Loucy (cell line): ENCODE measurements at regions not wholly inside any gene's neighbourhood (a gene's known extent, or its start where the extent isn't known, plus 50 kb on each side); places are given as distances from the start of the nearest gene placed in this dataset.

Experiments
- H2AFZ ChIP-seq: fragments of 200-600 bp; sonication (generic); 2 replicates; pipeline ENCODE4 v1.6.0; 2016; ENCODE audit warnings: antibody characterized with exemption, mild to moderate bottlenecking, low read length, moderate library complexity
- H3F3A ChIP-seq: fragments of 200-600 bp; 2 replicates; pipeline ENCODE4 v1.6.0; 2016; ENCODE audit warnings: antibody characterized with exemption, low read depth, mild to moderate bottlenecking
- H3K27me3 ChIP-seq: fragments of 200-600 bp; sonication (generic); 2 replicates; pipeline ENCODE4 v1.6.1; 2014; ENCODE audit warnings: low read length, mild to moderate bottlenecking; ENCODE audit not compliant: insufficient read depth, poor library complexity, severe bottlenecking
- H3K36me3 ChIP-seq: fragments of 200-600 bp; sonication (generic); 2 replicates; pipeline ENCODE4 v1.6.1; 2016; ENCODE audit warnings: low read length; ENCODE audit not compliant: insufficient read depth
- H3K4me1 ChIP-seq: fragments of 200-600 bp; sonication (generic); 2 replicates; pipeline ENCODE4 v1.5.1; 2014; ENCODE audit warnings: low read length, mild to moderate bottlenecking; ENCODE audit not compliant: insufficient read depth, poor library complexity, severe bottlenecking
- H3K4me2 ChIP-seq: fragments of 200-600 bp; sonication (generic); 2 replicates; pipeline ENCODE4 v1.6.0; 2014; ENCODE audit warnings: antibody characterized with exemption, low read length, low read depth, mild to moderate bottlenecking; ENCODE audit not compliant: poor library complexity, severe bottlenecking
- H3K4me3 ChIP-seq: fragments of 200-600 bp; sonication (generic); 2 replicates; pipeline ENCODE4 v1.5.1; 2014; ENCODE audit warnings: low read length, mild to moderate bottlenecking, mixed read lengths; ENCODE audit not compliant: poor library complexity, severe bottlenecking
- H3K79me2 ChIP-seq: fragments of 200-600 bp; sonication (generic); 2 replicates; pipeline ENCODE4 v1.6.1; 2014; ENCODE audit warnings: low read length; ENCODE audit not compliant: insufficient read depth
- H3K9ac ChIP-seq: fragments of 200-600 bp; sonication (generic); 2 replicates; pipeline ENCODE4 v1.6.0; 2014; ENCODE audit warnings: mild to moderate bottlenecking, low read depth, low read length, moderate library complexity; ENCODE audit not compliant: poor library complexity, severe bottlenecking
- H3K9me2 ChIP-seq: fragments of 200-600 bp; sonication (generic); replicated peaks from 2 replicates; pipeline ENCODE4 v1.6.1; 2016; ENCODE audit warnings: low read depth, low read length, mixed read lengths
- H3K9me3 ChIP-seq: fragments of 200-600 bp; sonication (generic); 2 replicates; pipeline ENCODE4 v1.6.1; 2014; ENCODE audit warnings: mild to moderate bottlenecking, antibody characterized with exemption, low read length, low read depth; ENCODE audit not compliant: insufficient read depth
- H4K20me1 ChIP-seq: fragments of 200-600 bp; sonication (generic); 2 replicates; pipeline ENCODE4 v1.6.0; 2014; ENCODE audit warnings: antibody characterized with exemption, low read length, mild to moderate bottlenecking; ENCODE audit not compliant: insufficient read depth, poor library complexity, severe bottlenecking
- CTCF ChIP-seq: fragments of 200-600 bp; sonication (generic); conservative IDR thresholded peaks from 2 replicates; pipeline ENCODE4 v1.5.1; 2014; ENCODE audit warnings: mild to moderate bottlenecking, antibody characterized with exemption, low read length
- EZH2phosphoT487 ChIP-seq: fragments of 200-600 bp; IDR thresholded peaks from 2 replicates; pipeline ENCODE4 v1.6.1; 2018; ENCODE audit warnings: antibody characterized with exemption, mild to moderate bottlenecking, moderate library complexity, borderline replicate concordance

GRCh38 chr3:168314166-168314565, 218.4 kb upstream of the GOLIM4 start:
- H3K4me3 ChIP-seq, result no peak overlapping the region
- no peaks in the 10 kb centered on the region for H3K9me2 ChIP-seq
- H3K9ac ChIP-seq, result no peak overlapping the region
- TF ChIP-seq CTCF, result no peak
- no peak for TF ChIP-seq EZH2phosphoT487
- no peaks in the 10 kb centered on the region for H3K27me3 ChIP-seq
- no peaks in the 10 kb centered on the region for H3K36me3 ChIP-seq
- H3K4me1 ChIP-seq, result no peaks in the 10 kb centered on the region
- no peaks in the 10 kb centered on the region for H3F3A ChIP-seq
- no peak overlapping the region for H2AFZ ChIP-seq
- H3K9me3 ChIP-seq, result no peaks in the 10 kb centered on the region
- H3K79me2 ChIP-seq, result no peaks in the 10 kb centered on the region
- no peak overlapping the region for H3K4me2 ChIP-seq
- H4K20me1 ChIP-seq, result no peaks in the 10 kb centered on the region

- Histone ChIP-seq H3K36me3 (no peaks in the 10 kb centered on the region), H3K9me3 (no peaks in the 10 kb centered on the region), H3K27me3 (no peaks in the 10 kb centered on the region), H3F3A (no peaks in the 10 kb centered on the region), H3K9me2 (no peaks in the 10 kb centered on the region), H3K9ac (no peak overlapping the region), H3K79me2 (no peaks in the 10 kb centered on the region), H3K4me2 (no peak overlapping the region), H4K20me1 (no peaks in the 10 kb centered on the region), H3K4me3 (no peak overlapping the region), H3K4me1 (no peaks in the 10 kb centered on the region), H2AFZ (no peak overlapping the region)
- TF ChIP-seq EZH2phosphoT487 (no peak), CTCF (no peak)
Measured at GRCh38 chr3:168312984-168313383, 217.3 kb upstream of the GOLIM4 start.

- no peak overlapping the region for H3K4me2 ChIP-seq
- no peaks in the 10 kb centered on the region for H3K9me2 ChIP-seq
- H3K27me3 ChIP-seq, result no peaks in the 10 kb centered on the region
- H2AFZ ChIP-seq, result no peak overlapping the region
- H3K9me3 ChIP-seq, result no peaks in the 10 kb centered on the region
- no peaks in the 10 kb centered on the region for H3F3A ChIP-seq
- H4K20me1 ChIP-seq, result no peaks in the 10 kb centered on the region
- H3K4me1 ChIP-seq, result no peaks in the 10 kb centered on the region
- H3K4me3 ChIP-seq, result no peak overlapping the region
- H3K79me2 ChIP-seq, result no peaks in the 10 kb centered on the region
- TF ChIP-seq CTCF, result no peak
- TF ChIP-seq EZH2phosphoT487, result no peak
- no peak overlapping the region for H3K9ac ChIP-seq
- no peaks in the 10 kb centered on the region for H3K36me3 ChIP-seq
Measured at GRCh38 chr3:168307893-168308292, 212.2 kb upstream of the GOLIM4 start.
